ENCODE measurements at regions not wholly inside any gene's neighbourhood (a gene's known extent, or its start where the extent isn't known, plus 50 kb on each side); places are given as distances from the start of the nearest gene placed in this dataset.

- Histone ChIP-seq H3K27ac (ENCODE audit: insufficient read depth, low read depth, low read length) (no peak overlapping the region), H2AFZ (ENCODE audit: low read depth, low read length) (no peak overlapping the region), H4K20me1 (replicated peaks; ENCODE audit: control insufficient read depth, extremely low read depth, insufficient read depth, low read length) (no peaks in the 10 kb centered on the region), H3K36me3 (ENCODE audit: control insufficient read depth in 2 of 2, extremely low read depth in 1 of 2, insufficient read depth in 2 of 2, low read length in 2 of 2) (no peaks in the 10 kb centered on the region), H3K9me1 (replicated peaks; ENCODE audit: control insufficient read depth, extremely low read depth, insufficient read depth, low read length) (no peaks in the 10 kb centered on the region), H3K9me3 (replicated peaks; ENCODE audit: control insufficient read depth, insufficient read depth, low read length) (no peaks in the 10 kb centered on the region), H3K4me1 (ENCODE audit: control insufficient read depth, extremely low read depth, insufficient read depth, low read length) (no peaks in the 10 kb centered on the region), H3K27me3 (ENCODE audit: control insufficient read depth in 2 of 2, insufficient read depth in 2 of 2, low read length in 2 of 2) (no peaks in the 10 kb centered on the region), H3K9ac (replicated peaks; ENCODE audit: extremely low read depth, insufficient read depth, low read length) (no peak overlapping the region), H3K79me2 (ENCODE audit: control insufficient read depth, insufficient read depth, low read length) (no peaks in the 10 kb centered on the region), H3K4me3 (replicated peaks in 1 of 3; ENCODE audit: insufficient read depth in 1 of 3, low read depth in 1 of 3, low read length in 3 of 3) (no peak overlapping the region), H3K4me2 (ENCODE audit: insufficient read depth, low read length) (no peak overlapping the region)
- dilution Hi-C loops (cut with MboI; ENCODE audit: extremely low pct_ligation_motif_present, low sequenced_read_pairs) = no loop called here
- FAIRE-seq = no peak
- ChIA-PET CTCF (interaction anchor here (2.1 kb wide), 1 partner anchor 85 kb away, joined by 4 read pairs; no protein-coding TSS in a partner anchor), POLR2A (no interaction called here)
- BruUV-seq (replicated peaks) = no TSS peak
- intact Hi-C loops (cut with micrococcal nuclease) = no loop called here
- TF ChIP-seq POLR2A (IDR thresholded peaks at IDR 0.05; ENCODE audit: low read depth, low read length) (no peak), EZH2 (IDR thresholded peaks at IDR 0.05; ENCODE audit: borderline replicate concordance, low read depth, low read length, severe bottlenecking) (no peak)
- TF ChIP-seq, protein P1, sequence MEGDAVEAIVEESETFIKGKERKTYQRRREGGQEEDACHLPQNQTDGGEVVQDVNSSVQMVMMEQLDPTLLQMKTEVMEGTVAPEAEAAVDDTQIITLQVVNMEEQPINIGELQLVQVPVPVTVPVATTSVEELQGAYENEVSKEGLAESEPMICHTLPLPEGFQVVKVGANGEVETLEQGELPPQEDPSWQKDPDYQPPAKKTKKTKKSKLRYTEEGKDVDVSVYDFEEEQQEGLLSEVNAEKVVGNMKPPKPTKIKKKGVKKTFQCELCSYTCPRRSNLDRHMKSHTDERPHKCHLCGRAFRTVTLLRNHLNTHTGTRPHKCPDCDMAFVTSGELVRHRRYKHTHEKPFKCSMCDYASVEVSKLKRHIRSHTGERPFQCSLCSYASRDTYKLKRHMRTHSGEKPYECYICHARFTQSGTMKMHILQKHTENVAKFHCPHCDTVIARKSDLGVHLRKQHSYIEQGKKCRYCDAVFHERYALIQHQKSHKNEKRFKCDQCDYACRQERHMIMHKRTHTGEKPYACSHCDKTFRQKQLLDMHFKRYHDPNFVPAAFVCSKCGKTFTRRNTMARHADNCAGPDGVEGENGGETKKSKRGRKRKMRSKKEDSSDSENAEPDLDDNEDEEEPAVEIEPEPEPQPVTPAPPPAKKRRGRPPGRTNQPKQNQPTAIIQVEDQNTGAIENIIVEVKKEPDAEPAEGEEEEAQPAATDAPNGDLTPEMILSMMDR (IDR thresholded peaks at IDR 0.05; ENCODE audit: extremely low read depth in 1 of 2, insufficient read depth in 1 of 2, low read depth in 1 of 2, low read length in 2 of 2) = no peak
- TF ChIP-seq, protein P2, sequence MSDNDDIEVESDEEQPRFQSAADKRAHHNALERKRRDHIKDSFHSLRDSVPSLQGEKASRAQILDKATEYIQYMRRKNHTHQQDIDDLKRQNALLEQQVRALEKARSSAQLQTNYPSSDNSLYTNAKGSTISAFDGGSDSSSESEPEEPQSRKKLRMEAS (IDR thresholded peaks at IDR 0.05; ENCODE audit: insufficient read depth, insufficient read length) = no peak
- DNase-seq (ENCODE audit: low read depth, low spot score) = no peak
These were observed 170.7 kb downstream of the HHIP start for GRCh38 chr4:144816668-144817067.

GRCh38 chr4:144817081-144817480, 171.1 kb downstream of the HHIP start:
- FAIRE-seq (no peak), DNase-seq (ENCODE audit: low read depth, low spot score) (no peak)
- TF ChIP-seq POLR2A (IDR thresholded peaks at IDR 0.05; ENCODE audit: low read depth, low read length) = no peak
- H2AFZ ChIP-seq (ENCODE audit: low read depth, low read length) = no peak overlapping the region
- intact Hi-C loops (cut with micrococcal nuclease) = no loop called here
- H3K4me2 ChIP-seq (ENCODE audit: insufficient read depth, low read length) = no peak overlapping the region
- no peak overlapping the region for H3K9ac ChIP-seq (replicated peaks; ENCODE audit: extremely low read depth, insufficient read depth, low read length)
- H3K9me3 ChIP-seq (replicated peaks; ENCODE audit: control insufficient read depth, insufficient read depth, low read length) = no peaks in the 10 kb centered on the region
- no peak overlapping the region for H3K4me3 ChIP-seq (replicated peaks in 1 of 3; ENCODE audit: insufficient read depth in 1 of 3, low read depth in 1 of 3, low read length in 3 of 3)
- H3K27ac ChIP-seq (ENCODE audit: insufficient read depth, low read depth, low read length) = no peak overlapping the region
- no TSS peak for BruUV-seq (replicated peaks)
- ChIA-PET POLR2A (no interaction called here), CTCF (interaction anchor here (2.1 kb wide), 1 partner anchor 84 kb away, joined by 4 read pairs; no protein-coding TSS in a partner anchor)
- no peaks in the 10 kb centered on the region for H3K79me2 ChIP-seq (ENCODE audit: control insufficient read depth, insufficient read depth, low read length)
- no peaks in the 10 kb centered on the region for H3K36me3 ChIP-seq (ENCODE audit: control insufficient read depth in 2 of 2, extremely low read depth in 1 of 2, insufficient read depth in 2 of 2, low read length in 2 of 2)
- H3K4me1 ChIP-seq (ENCODE audit: control insufficient read depth, extremely low read depth, insufficient read depth, low read length) = no peaks in the 10 kb centered on the region
- H3K27me3 ChIP-seq (ENCODE audit: control insufficient read depth in 2 of 2, insufficient read depth in 2 of 2, low read length in 2 of 2) = no peaks in the 10 kb centered on the region
- dilution Hi-C loops (cut with MboI; ENCODE audit: extremely low pct_ligation_motif_present, low sequenced_read_pairs) = no loop called here
- no peaks in the 10 kb centered on the region for H4K20me1 ChIP-seq (replicated peaks; ENCODE audit: control insufficient read depth, extremely low read depth, insufficient read depth, low read length)
- no peaks in the 10 kb centered on the region for H3K9me1 ChIP-seq (replicated peaks; ENCODE audit: control insufficient read depth, extremely low read depth, insufficient read depth, low read length)
